MM.1S (cell line): ENCODE measurements at regions not wholly inside any gene's neighbourhood (a gene's known extent, or its start where the extent isn't known, plus 50 kb on each side); places are given as distances from the start of the nearest gene placed in this dataset.

Experiments used
- EZH2 ChIP-seq: fragments of 300-600 bp; sonication (generic); optimal IDR thresholded peaks from 2 replicates; pipeline ENCODE3; 2017; ENCODE audit warnings: low read depth, mild to moderate bottlenecking, antibody characterized with exemption, low read length, mixed read lengths
- EZH2phosphoT487 ChIP-seq: fragments of 300-600 bp; sonication (generic); IDR thresholded peaks from 2 replicates; pipeline ENCODE4 v1.6.1; 2018; ENCODE audit warnings: antibody characterized with exemption, low read length
- TF ChIP-seq, protein P1 (sequence below): fragments of 300-600 bp; sonication (generic); IDR thresholded peaks from 2 replicates; pipeline ENCODE4 v1.5.1; 2016; ENCODE audit warnings: antibody characterized with exemption, low read length, mixed read lengths

DNA sequence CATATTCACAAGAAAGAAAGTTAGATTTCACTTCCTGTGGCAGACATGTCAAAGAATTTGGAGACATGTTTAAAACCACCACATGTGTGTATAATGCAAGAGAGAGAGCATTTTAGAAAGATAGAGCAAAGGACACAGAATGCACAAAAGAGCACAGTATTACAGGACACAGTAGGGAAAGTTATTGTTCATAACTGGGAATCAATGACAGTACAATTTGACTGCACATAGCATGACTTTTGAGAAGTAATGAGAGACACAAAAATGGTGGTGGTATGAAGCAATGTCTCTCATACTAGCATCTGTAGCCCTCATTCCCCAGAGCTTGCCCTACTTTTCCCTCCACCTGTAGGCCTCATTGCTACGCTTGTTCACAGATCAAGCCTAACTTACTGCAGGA is 499.2 kb downstream of the PTPRC start:
- TF ChIP-seq, protein P1, sequence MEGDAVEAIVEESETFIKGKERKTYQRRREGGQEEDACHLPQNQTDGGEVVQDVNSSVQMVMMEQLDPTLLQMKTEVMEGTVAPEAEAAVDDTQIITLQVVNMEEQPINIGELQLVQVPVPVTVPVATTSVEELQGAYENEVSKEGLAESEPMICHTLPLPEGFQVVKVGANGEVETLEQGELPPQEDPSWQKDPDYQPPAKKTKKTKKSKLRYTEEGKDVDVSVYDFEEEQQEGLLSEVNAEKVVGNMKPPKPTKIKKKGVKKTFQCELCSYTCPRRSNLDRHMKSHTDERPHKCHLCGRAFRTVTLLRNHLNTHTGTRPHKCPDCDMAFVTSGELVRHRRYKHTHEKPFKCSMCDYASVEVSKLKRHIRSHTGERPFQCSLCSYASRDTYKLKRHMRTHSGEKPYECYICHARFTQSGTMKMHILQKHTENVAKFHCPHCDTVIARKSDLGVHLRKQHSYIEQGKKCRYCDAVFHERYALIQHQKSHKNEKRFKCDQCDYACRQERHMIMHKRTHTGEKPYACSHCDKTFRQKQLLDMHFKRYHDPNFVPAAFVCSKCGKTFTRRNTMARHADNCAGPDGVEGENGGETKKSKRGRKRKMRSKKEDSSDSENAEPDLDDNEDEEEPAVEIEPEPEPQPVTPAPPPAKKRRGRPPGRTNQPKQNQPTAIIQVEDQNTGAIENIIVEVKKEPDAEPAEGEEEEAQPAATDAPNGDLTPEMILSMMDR, result no peak
- TF ChIP-seq EZH2 (no peak), EZH2phosphoT487 (no peak)
